ENCODE measurements at regions not wholly inside any gene's neighbourhood (a gene's known extent, or its start where the extent isn't known, plus 50 kb on each side); places are given as distances from the start of the nearest gene placed in this dataset.

- peaks cover 0 to 4% of the 10 kb centered on the region in 2 donors for H3K9me3 ChIP-seq
- H3K27me3 ChIP-seq, result no peaks in the 10 kb centered on the region
- no peak overlapping the region for H3K27ac ChIP-seq
- no peaks in the 10 kb centered on the region for H3K36me3 ChIP-seq
- no peak for TF ChIP-seq CTCF (IDR thresholded peaks at IDR 0.05)
- intact Hi-C loops (cut with DNase I), result no loop called here
- no peaks in the 10 kb centered on the region for H3K4me1 ChIP-seq
- H3K4me3 ChIP-seq, result no peak overlapping the region
- DNase-seq (ENCODE audit: low spot score in 2 of 2), result no peak
These were observed 276.5 kb downstream of the KIF2B start for GRCh38 chr17:54099221-54099620.

GRCh38 chr17:54102246-54102645 lies 279.5 kb downstream of the KIF2B start:
- intact Hi-C loops (cut with DNase I), result no loop called here

GRCh38 chr17:54111576-54111975 lies 288.8 kb downstream of the KIF2B start:
- DNase-seq (ENCODE audit: low spot score in 2 of 2), result no peak
- Histone ChIP-seq H3K27ac (no peak overlapping the region), H3K9me3 (no peaks in the 10 kb centered on the region), H3K27me3 (no peaks in the 10 kb centered on the region), H3K4me1 (no peaks in the 10 kb centered on the region), H3K36me3 (no peaks in the 10 kb centered on the region), H3K4me3 (no peak overlapping the region)
- no peak for TF ChIP-seq CTCF (IDR thresholded peaks at IDR 0.05)
- intact Hi-C loops (cut with DNase I), result no loop called here

More at GRCh38 chr17:54102246-54102645, 279.5 kb downstream of the KIF2B start:
- no peak overlapping the region for H3K4me3 ChIP-seq
- H3K4me1 ChIP-seq, result no peaks in the 10 kb centered on the region
- H3K9me3 ChIP-seq, result peaks cover 0 to 9% of the 10 kb centered on the region in 2 donors
- TF ChIP-seq CTCF (IDR thresholded peaks at IDR 0.05), result no peak
- DNase-seq (ENCODE audit: low spot score in 2 of 2), result no peak
- H3K36me3 ChIP-seq, result no peaks in the 10 kb centered on the region
- H3K27ac ChIP-seq, result no peak overlapping the region
- H3K27me3 ChIP-seq, result no peaks in the 10 kb centered on the region

GRCh38 chr17:54117452-54117851 lies 294.7 kb downstream of the KIF2B start:
- Histone ChIP-seq H3K36me3 (no peaks in the 10 kb centered on the region), H3K4me1 (no peaks in the 10 kb centered on the region), H3K27me3 (no peaks in the 10 kb centered on the region), H3K27ac (no peak overlapping the region), H3K4me3 (no peak overlapping the region), H3K9me3 (peaks cover 0 to 3% of the 10 kb centered on the region in 2 donors)
- intact Hi-C loops (cut with DNase I), result no loop called here
- no peak for TF ChIP-seq CTCF (IDR thresholded peaks at IDR 0.05)
- DNase-seq (ENCODE audit: low spot score in 2 of 2), result no peak

GRCh38 chr17:54124456-54124855 lies 301.7 kb downstream of the KIF2B start:
- intact Hi-C loops (cut with DNase I), result no loop called here
- H3K36me3 ChIP-seq, result no peaks in the 10 kb centered on the region

More at GRCh38 chr17:54124456-54124855, 301.7 kb downstream of the KIF2B start:
- Histone ChIP-seq H3K9me3 (peaks cover 3 to 8% of the 10 kb centered on the region in 2 donors), H3K4me1 (no peaks in the 10 kb centered on the region), H3K4me3 (no peak overlapping the region), H3K27ac (no peak overlapping the region), H3K27me3 (no peaks in the 10 kb centered on the region)
- TF ChIP-seq CTCF (IDR thresholded peaks at IDR 0.05), result no peak
- DNase-seq (ENCODE audit: low spot score in 2 of 2), result no peak
